NT2/D1 (cell line): ENCODE measurements at regions not wholly inside any gene's neighbourhood (a gene's known extent, or its start where the extent isn't known, plus 50 kb on each side); places are given as distances from the start of the nearest gene placed in this dataset.

ENCODE experiments used
- SUZ12 ChIP-seq: IDR thresholded peaks from 2 replicates; pipeline ENCODE4 v1.6.1; 2011; ENCODE audit not compliant: insufficient read length, insufficient read depth; ENCODE audit errors: extremely low read depth
- YY1 ChIP-seq: IDR thresholded peaks from 2 replicates; pipeline ENCODE4 v1.6.1; 2011; ENCODE audit not compliant: insufficient read length, insufficient read depth
- ZNF274 ChIP-seq: IDR thresholded peaks from 2 replicates; pipeline ENCODE4 v1.6.1; 2011; ENCODE audit warnings: mild to moderate bottlenecking, low read depth, low read length

GRCh38 chr1:168372307-168372706 lies 91.6 kb downstream of the TBX19 start:
- TF ChIP-seq YY1, result no peak
- TF ChIP-seq ZNF274, result no peak
- TF ChIP-seq SUZ12, result no peak
